ENCODE measurements at regions not wholly inside any gene's neighbourhood (a gene's known extent, or its start where the extent isn't known, plus 50 kb on each side); places are given as distances from the start of the nearest gene placed in this dataset.

- no peak overlapping the region for H3K4me3 ChIP-seq (ENCODE audit: low read depth, low read length)
- H3K27me3 ChIP-seq (ENCODE audit: control insufficient read depth, insufficient read depth, low read length), result no peaks in the 10 kb centered on the region
- no peaks in the 10 kb centered on the region for H3K4me1 ChIP-seq
- no peak overlapping the region for H3K4me2 ChIP-seq (ENCODE audit: low read length)
- no peak overlapping the region for H3K9ac ChIP-seq
- H3K27ac ChIP-seq, result no peak overlapping the region
- H3K79me2 ChIP-seq, result no peaks in the 10 kb centered on the region
- no peak overlapping the region for H2AFZ ChIP-seq
- no peaks in the 10 kb centered on the region for H3K36me3 ChIP-seq (ENCODE audit: control insufficient read depth, insufficient read depth, low read length)
- H3K9me3 ChIP-seq (ENCODE audit: control insufficient read depth, low read length), result no peaks in the 10 kb centered on the region
- no peak for TF ChIP-seq CTCF (IDR thresholded peaks at IDR 0.05)
These were observed 100.5 kb downstream of the KCNF1 start for GRCh38 chr2:11012131-11012693.

DNA sequence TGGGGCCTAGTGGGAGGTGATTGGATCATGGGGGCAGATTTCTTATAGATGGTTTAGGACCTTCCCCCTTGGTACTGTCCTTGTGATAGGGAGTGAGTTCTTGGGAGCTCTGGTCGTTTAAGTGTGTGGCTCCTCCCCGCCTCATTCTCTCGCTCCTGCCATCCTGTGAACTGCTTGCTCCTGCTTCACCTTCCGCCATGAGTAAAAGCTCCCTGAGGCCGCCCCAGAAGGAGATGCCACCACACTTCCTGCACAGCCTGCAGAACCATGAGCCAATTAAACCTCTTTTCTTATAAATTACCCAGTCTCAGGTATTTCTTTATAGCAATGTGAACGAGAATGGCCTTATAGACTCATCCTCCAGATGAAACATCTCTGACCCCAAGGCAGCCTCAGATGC is 101.5 kb downstream of the KCNF1 start:
- no peaks in the 10 kb centered on the region for H3K4me1 ChIP-seq
- no peaks in the 10 kb centered on the region for H3K36me3 ChIP-seq (ENCODE audit: control insufficient read depth, insufficient read depth, low read length)
- no peak overlapping the region for H3K4me3 ChIP-seq (ENCODE audit: low read depth, low read length)
- H3K27me3 ChIP-seq (ENCODE audit: control insufficient read depth, insufficient read depth, low read length), result no peaks in the 10 kb centered on the region
- H3K4me2 ChIP-seq (ENCODE audit: low read length), result no peak overlapping the region
- no peaks in the 10 kb centered on the region for H3K9me3 ChIP-seq (ENCODE audit: control insufficient read depth, low read length)
- H3K9ac ChIP-seq, result no peak overlapping the region
- no peak overlapping the region for H2AFZ ChIP-seq
- H3K79me2 ChIP-seq, result no peaks in the 10 kb centered on the region
- TF ChIP-seq CTCF (IDR thresholded peaks at IDR 0.05), result no peak
- H3K27ac ChIP-seq, result no peak overlapping the region

- H3K4me2 ChIP-seq (ENCODE audit: low read length), result no peak overlapping the region
- no peaks in the 10 kb centered on the region for H3K79me2 ChIP-seq
- no peak overlapping the region for H3K9ac ChIP-seq
- no peak overlapping the region for H3K27ac ChIP-seq
- no peak for TF ChIP-seq CTCF (IDR thresholded peaks at IDR 0.05)
- no peaks in the 10 kb centered on the region for H3K4me1 ChIP-seq
- no peak overlapping the region for H2AFZ ChIP-seq
- H3K27me3 ChIP-seq (ENCODE audit: control insufficient read depth, insufficient read depth, low read length), result no peaks in the 10 kb centered on the region
- no peaks in the 10 kb centered on the region for H3K9me3 ChIP-seq (ENCODE audit: control insufficient read depth, low read length)
- H3K36me3 ChIP-seq (ENCODE audit: control insufficient read depth, insufficient read depth, low read length), result no peaks in the 10 kb centered on the region
- no peak overlapping the region for H3K4me3 ChIP-seq (ENCODE audit: low read depth, low read length)
These were observed 102.3 kb downstream of the KCNF1 start for GRCh38 chr2:11014026-11014425.

DNA sequence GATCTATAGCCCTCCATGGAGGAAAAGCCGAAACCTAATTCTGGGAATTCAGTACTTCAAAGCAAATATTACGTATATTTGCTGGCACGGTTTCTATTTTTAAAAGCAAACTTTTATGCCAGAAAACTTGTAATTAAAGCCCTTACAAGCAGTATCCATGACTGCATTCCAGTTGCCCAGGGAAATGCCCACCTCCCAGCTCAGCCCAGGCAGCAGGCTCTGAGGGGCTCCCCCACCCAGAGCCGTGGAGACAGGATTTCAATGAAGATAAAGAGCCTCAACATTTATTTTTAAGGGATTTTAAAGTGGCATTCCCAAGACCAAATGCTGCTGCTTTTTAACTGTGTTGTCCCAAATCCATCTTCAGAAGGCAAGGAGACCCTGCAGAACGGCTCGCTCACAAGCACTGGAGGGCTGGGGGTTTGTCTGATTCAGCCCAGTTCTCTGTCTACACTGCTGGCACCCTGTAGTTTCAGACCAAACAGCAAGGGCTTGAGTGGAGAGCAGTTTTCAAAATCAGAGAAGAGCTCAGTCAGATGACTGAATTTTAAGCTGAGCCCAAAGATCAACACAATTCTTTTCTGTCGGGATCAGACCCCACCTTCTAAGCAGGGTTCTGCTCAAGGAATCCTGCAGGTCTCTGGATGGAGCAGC is 105.1 kb downstream of the KCNF1 start:
- no peak overlapping the region for H2AFZ ChIP-seq
- no peaks in the 10 kb centered on the region for H3K36me3 ChIP-seq (ENCODE audit: control insufficient read depth, insufficient read depth, low read length)
- no peaks in the 10 kb centered on the region for H3K4me1 ChIP-seq
- no peak overlapping the region for H3K9ac ChIP-seq
- H3K4me3 ChIP-seq (ENCODE audit: low read depth, low read length), result no peak overlapping the region
- no peaks in the 10 kb centered on the region for H3K27me3 ChIP-seq (ENCODE audit: control insufficient read depth, insufficient read depth, low read length)
- no peaks in the 10 kb centered on the region for H3K9me3 ChIP-seq (ENCODE audit: control insufficient read depth, low read length)
- no peak overlapping the region for H3K4me2 ChIP-seq (ENCODE audit: low read length)
- no peak for TF ChIP-seq CTCF (IDR thresholded peaks at IDR 0.05)
- no peak overlapping the region for H3K27ac ChIP-seq
- H3K79me2 ChIP-seq, result no peaks in the 10 kb centered on the region

GRCh38 chr2:11017921-11018320 is 106.2 kb downstream of the KCNF1 start:
- no peaks in the 10 kb centered on the region for H3K36me3 ChIP-seq (ENCODE audit: control insufficient read depth, insufficient read depth, low read length)
- no peak overlapping the region for H3K27ac ChIP-seq
- no peak overlapping the region for H3K4me2 ChIP-seq (ENCODE audit: low read length)
- no peaks in the 10 kb centered on the region for H3K27me3 ChIP-seq (ENCODE audit: control insufficient read depth, insufficient read depth, low read length)
- H3K79me2 ChIP-seq, result no peaks in the 10 kb centered on the region
- no peak overlapping the region for H2AFZ ChIP-seq
- H3K4me1 ChIP-seq, result no peaks in the 10 kb centered on the region
- TF ChIP-seq CTCF (IDR thresholded peaks at IDR 0.05), result no peak
- no peak overlapping the region for H3K4me3 ChIP-seq (ENCODE audit: low read depth, low read length)
- H3K9me3 ChIP-seq (ENCODE audit: control insufficient read depth, low read length), result no peaks in the 10 kb centered on the region
- H3K9ac ChIP-seq, result no peak overlapping the region
